Activated CD4-positive, alpha-beta T cell treated with anti-CD3 and anti-CD28 coated beads for 36 hours (primary cell): ENCODE measurements at regions not wholly inside any gene's neighbourhood (a gene's known extent, or its start where the extent isn't known, plus 50 kb on each side); places are given as distances from the start of the nearest gene placed in this dataset.
"Not testable (repeated sequence)": the region's sequence is repeated elsewhere in the genome, so short reads cannot be mapped to it uniquely, and the experiment has no call there.

Experiments used
- ATAC-seq: fragments of 200-7000 bp; cut with Tn5 transposase; one replicate; pipeline ENCODE4 v1.10.0; 2021; ENCODE audit warnings: mild to moderate bottlenecking, moderate library complexity
- CTCF ChIA-PET: fragments of 350-600 bp; sonication (Branson Sonifier 250); formaldehyde crosslinking; loops from one replicate; lab custom pipeline; 2021; ENCODE audit warnings: antibody characterized with exemption; lab: Charles Lee
- POLR2A ChIA-PET: fragments of 350-600 bp; sonication (Branson Sonifier 250); formaldehyde crosslinking; loops from one replicate; lab custom pipeline; 2021; ENCODE audit warnings: antibody characterized with exemption, inconsistent platforms; lab: Charles Lee
- DNase-seq: peaks from one replicate; pipeline ENCODE4 v3.0.0-alpha.2; 2020
- H3K27ac Mint-ChIP-seq: one replicate; pipeline ENCODE4 v1.8.0; 2021; ENCODE audit warnings: mixed read lengths
- H3K27me3 Mint-ChIP-seq: one replicate; pipeline ENCODE4 v1.8.0; 2021; ENCODE audit warnings: mixed read lengths
- H3K36me3 Mint-ChIP-seq: one replicate; pipeline ENCODE4 v1.8.0; 2021; ENCODE audit warnings: low read depth, mixed read lengths
- H3K4me1 Mint-ChIP-seq: one replicate; pipeline ENCODE4 v1.8.0; 2021; ENCODE audit warnings: mixed read lengths
- H3K4me3 Mint-ChIP-seq: one replicate; pipeline ENCODE4 v1.8.0; 2021; ENCODE audit warnings: mild to moderate bottlenecking, moderate library complexity, mixed read lengths
- H3K9me3 Mint-ChIP-seq: one replicate; pipeline ENCODE4 v1.8.0; 2021; ENCODE audit warnings: low read depth, mixed read lengths
- intact Hi-C, 2 experiments: fragments of 100-400 bp; cut with DNase I in 1 of 2; cut with micrococcal nuclease in 1 of 2; formaldehyde crosslinking; loops; one replicate each; pipeline versions ENCODE4 v1.14.2 to v1.15.1; 2022 to 2024; cut with DNase I, micrococcal nuclease

GRCh38 chr1:29392486-29393450, 156.4 kb downstream of the PTPRU start:
- Mint-ChIP-seq H3K36me3 (no peaks in the 10 kb centered on the region), H3K27ac (no peak overlapping the region), H3K4me1 (no peaks in the 10 kb centered on the region), H3K9me3 (no peaks in the 10 kb centered on the region), H3K27me3 (peaks cover 16% of the 10 kb centered on the region), H3K4me3 (no peak overlapping the region)
- no peak for DNase-seq
- ChIA-PET CTCF (interaction anchor here (0.6 to 0.7 kb wide), 2 partner anchors 109 to 777 kb away, joined by 3 read pairs; no protein-coding TSS in a partner anchor), POLR2A (no interaction called here)
- intact Hi-C loops: no loop called here
- ATAC-seq: no peak

- ATAC-seq (no peak), DNase-seq (no peak)
- ChIA-PET CTCF (no interaction called here), POLR2A (no interaction called here)
- Mint-ChIP-seq H3K9me3 (no peaks in the 10 kb centered on the region), H3K4me1 (no peaks in the 10 kb centered on the region), H3K27ac (no peak overlapping the region), H3K4me3 (no peak overlapping the region), H3K36me3 (no peaks in the 10 kb centered on the region), H3K27me3 (peaks cover 20% of the 10 kb centered on the region)
- intact Hi-C loops: no loop called here
Observed at GRCh38 chr1:29392036-29392435, 155.7 kb downstream of the PTPRU start.

- H3K27me3 Mint-ChIP-seq: peaks cover 20% of the 10 kb centered on the region
Observed at GRCh38 chr1:29391362-29391880, 155.1 kb downstream of the PTPRU start.

GRCh38 chr1:29390491-29391361, 154.4 kb downstream of the PTPRU start:
- no peak overlapping the region for H3K27ac Mint-ChIP-seq
- no peak overlapping the region for H3K4me3 Mint-ChIP-seq
- H3K36me3 Mint-ChIP-seq: no peaks in the 10 kb centered on the region
- ChIA-PET CTCF (no interaction called here), POLR2A (interaction anchor here (0.7 kb wide), 1 partner anchor 117 kb away, joined by 3 read pairs; no protein-coding TSS in a partner anchor)
- peaks cover 20% of the 10 kb centered on the region for H3K27me3 Mint-ChIP-seq
- intact Hi-C loops: no loop called here
- no peaks in the 10 kb centered on the region for H3K9me3 Mint-ChIP-seq
- DNase-seq: no peak
- no peak for ATAC-seq
- H3K4me1 Mint-ChIP-seq: no peaks in the 10 kb centered on the region

More at GRCh38 chr1:29391362-29391880, 155.1 kb downstream of the PTPRU start:
- ATAC-seq (no peak), DNase-seq (no peak)
- no peak overlapping the region for H3K4me3 Mint-ChIP-seq
- no peaks in the 10 kb centered on the region for H3K36me3 Mint-ChIP-seq
- intact Hi-C loops: no loop called here
- ChIA-PET CTCF (no interaction called here), POLR2A (no interaction called here)
- H3K9me3 Mint-ChIP-seq: no peaks in the 10 kb centered on the region
- H3K27ac Mint-ChIP-seq: no peak overlapping the region
- no peaks in the 10 kb centered on the region for H3K4me1 Mint-ChIP-seq

GRCh38 chr1:29390075-29390474, 153.8 kb downstream of the PTPRU start:
- ATAC-seq (no peak), DNase-seq (no peak)
- no peak overlapping the region for H3K27ac Mint-ChIP-seq
- CTCF ChIA-PET: no interaction called here
- no peaks in the 10 kb centered on the region for H3K4me1 Mint-ChIP-seq
- POLR2A ChIA-PET: interaction anchor here (0.7 kb wide), 1 partner anchor 117 kb away, joined by 3 read pairs; no protein-coding TSS in a partner anchor
- no peaks in the 10 kb centered on the region for H3K36me3 Mint-ChIP-seq
- peaks cover 18% of the 10 kb centered on the region for H3K27me3 Mint-ChIP-seq
- intact Hi-C loops: no loop called here
- H3K4me3 Mint-ChIP-seq: no peak overlapping the region
- no peaks in the 10 kb centered on the region for H3K9me3 Mint-ChIP-seq

- Mint-ChIP-seq H3K27me3 (peaks cover 18% of the 10 kb centered on the region), H3K9me3 (no peaks in the 10 kb centered on the region), H3K27ac (no peak overlapping the region), H3K4me3 (no peak overlapping the region), H3K36me3 (no peaks in the 10 kb centered on the region), H3K4me1 (no peaks in the 10 kb centered on the region)
- CTCF ChIA-PET: interaction anchor here (0.6 kb wide), 1 partner anchor 991 kb away, joined by 3 read pairs; no protein-coding TSS in a partner anchor
- POLR2A ChIA-PET: interaction anchor here (0.7 kb wide), 1 partner anchor 116 kb away, joined by 3 read pairs; no protein-coding TSS in a partner anchor
- DNase-seq (no peak), ATAC-seq (no peak)
- intact Hi-C loops: no loop called here
Observed at GRCh38 chr1:29389533-29390041, 153.3 kb downstream of the PTPRU start.

- DNase-seq: no peak
- Mint-ChIP-seq H3K9me3 (no peaks in the 10 kb centered on the region), H3K27ac (no peak overlapping the region), H3K27me3 (peaks cover 18% of the 10 kb centered on the region), H3K36me3 (no peaks in the 10 kb centered on the region), H3K4me1 (no peaks in the 10 kb centered on the region), H3K4me3 (no peak overlapping the region)
- ChIA-PET CTCF (interaction anchor here (0.6 kb wide), 1 partner anchor 991 kb away, joined by 3 read pairs; no protein-coding TSS in a partner anchor), POLR2A (no interaction called here)
- intact Hi-C loops: no loop called here
- ATAC-seq: no peak
Observed at GRCh38 chr1:29388884-29389283, 152.6 kb downstream of the PTPRU start.

- H3K27ac Mint-ChIP-seq: no peak overlapping the region
- ATAC-seq: no peak
- POLR2A ChIA-PET: no interaction called here
- no peaks in the 10 kb centered on the region for H3K36me3 Mint-ChIP-seq
- peaks cover 22% of the 10 kb centered on the region for H3K27me3 Mint-ChIP-seq
- no peaks in the 10 kb centered on the region for H3K4me1 Mint-ChIP-seq
- DNase-seq: no peak
- H3K4me3 Mint-ChIP-seq: no peak overlapping the region
- CTCF ChIA-PET: no interaction called here
- intact Hi-C loops: no loop called here
- no peaks in the 10 kb centered on the region for H3K9me3 Mint-ChIP-seq
Observed at GRCh38 chr1:29388170-29388569, 151.8 kb downstream of the PTPRU start.

- no peaks in the 10 kb centered on the region for H3K9me3 Mint-ChIP-seq
- intact Hi-C loops: no loop called here
- no peak for ATAC-seq
Observed at GRCh38 chr1:29387210-29387609, 150.9 kb downstream of the PTPRU start.

GRCh38 chr1:29386453-29386852, 150.1 kb downstream of the PTPRU start:
- H3K36me3 Mint-ChIP-seq, ATAC-seq, DNase-seq, H3K4me3 Mint-ChIP-seq, H3K9me3 Mint-ChIP-seq, H3K27ac Mint-ChIP-seq, H3K4me1 Mint-ChIP-seq, intact Hi-C loops, POLR2A ChIA-PET: not testable (repeated sequence)
- H3K27me3 Mint-ChIP-seq: peaks cover 22% of the 10 kb centered on the region
- CTCF ChIA-PET: interaction anchor here (0.5 to 1.8 kb wide), 2 partner anchors 14 to 16 kb away, joined by 3 to 5 read pairs; no protein-coding TSS in a partner anchor

More at GRCh38 chr1:29387210-29387609, 150.9 kb downstream of the PTPRU start:
- Mint-ChIP-seq H3K27ac (no peak overlapping the region), H3K4me3 (no peak overlapping the region), H3K4me1 (no peaks in the 10 kb centered on the region), H3K36me3 (no peaks in the 10 kb centered on the region), H3K27me3 (peaks cover 22% of the 10 kb centered on the region)
- POLR2A ChIA-PET: no interaction called here
- DNase-seq: no peak
- CTCF ChIA-PET: interaction anchor here (0.6 to 1.8 kb wide), 2 partner anchors 17 to 470 kb away, joined by 4 to 5 read pairs; no protein-coding TSS in a partner anchor

GRCh38 chr1:29385966-29386365, 149.6 kb downstream of the PTPRU start:
- Mint-ChIP-seq H3K27me3 (peaks cover 22% of the 10 kb centered on the region), H3K4me1 (no peaks in the 10 kb centered on the region), H3K27ac (no peak overlapping the region), H3K36me3 (no peaks in the 10 kb centered on the region), H3K9me3 (no peaks in the 10 kb centered on the region), H3K4me3 (no peak overlapping the region)
- DNase-seq (no peak), ATAC-seq (no peak)
- ChIA-PET CTCF (interaction anchor here (0.5 to 1.8 kb wide), 2 partner anchors 13 to 15 kb away, joined by 3 to 5 read pairs; no protein-coding TSS in a partner anchor), POLR2A (no interaction called here)
- intact Hi-C loops: no loop called here
